ENCODE measurements at regions not wholly inside any gene's neighbourhood (a gene's known extent, or its start where the extent isn't known, plus 50 kb on each side); places are given as distances from the start of the nearest gene placed in this dataset.
A peak's percentile ranks its signal among the peaks of the same experiment; 100 is the strongest.

- H3K27me3 ChIP-seq: peaks cover 0 to 45% (median 6%) of the 10 kb centered on the region in 9 donors
- H3K36me3 ChIP-seq: no peaks in the 10 kb centered on the region
- peak in 1 of 4 donors; percentile 34 for ATAC-seq
- no peak overlapping the region for H3K27ac ChIP-seq
- no peak for DNase-seq
- TF ChIP-seq CTCF (IDR thresholded peaks at IDR 0.05) (no peak), POLR2A (IDR thresholded peaks at IDR 0.05) (no peak)
- WGBS, 4 donors: 53 to 69% (median 61%) methylated on average over 4 to 7 of the region's 7 CpGs
- no peak overlapping the region for H3K4me3 ChIP-seq
- H3K9me3 ChIP-seq: no peaks in the 10 kb centered on the region
- H3K4me1 ChIP-seq: no peaks in the 10 kb centered on the region
- intact Hi-C loops (cut with DNase I): no loop called here
Observed at GRCh38 chr5:1708592-1709141, 91.0 kb downstream of the MRPL36 start.

GRCh38 chr5:1707467-1707866 lies 92.2 kb downstream of the MRPL36 start:
- no peak overlapping the region for H3K4me3 ChIP-seq
- intact Hi-C loops (cut with DNase I): no loop called here
- no peak overlapping the region for H3K27ac ChIP-seq
- no peak for TF ChIP-seq CTCF (IDR thresholded peaks at IDR 0.05)
- TF ChIP-seq POLR2A (IDR thresholded peaks at IDR 0.05): no peak
- 71 to 88% (median 85%) methylated on average over 10 of the region's 10 CpGs for WGBS, 4 donors
- peaks cover 0 to 52% (median 6%) of the 10 kb centered on the region in 9 donors for H3K27me3 ChIP-seq
- no peaks in the 10 kb centered on the region for H3K9me3 ChIP-seq
- H3K4me1 ChIP-seq: no peaks in the 10 kb centered on the region
- ATAC-seq (no peak), DNase-seq (no peak)
- no peaks in the 10 kb centered on the region for H3K36me3 ChIP-seq

GRCh38 chr5:1706428-1706827 lies 93.2 kb downstream of the MRPL36 start:
- H3K27me3 ChIP-seq: peaks cover 0 to 61% (median 6%) of the 10 kb centered on the region in 9 donors
- 83 to 91% (median 90%) methylated on average over 11 of the region's 11 CpGs for WGBS, 4 donors
- H3K9me3 ChIP-seq: no peaks in the 10 kb centered on the region
- H3K36me3 ChIP-seq: no peaks in the 10 kb centered on the region
- TF ChIP-seq CTCF (IDR thresholded peaks at IDR 0.05) (no peak), POLR2A (IDR thresholded peaks at IDR 0.05) (no peak)
- no peak overlapping the region for H3K4me3 ChIP-seq
- no peaks in the 10 kb centered on the region for H3K4me1 ChIP-seq
- ATAC-seq: no peak
- no peak for DNase-seq
- intact Hi-C loops (cut with DNase I): no loop called here
- H3K27ac ChIP-seq: no peak overlapping the region

GRCh38 chr5:1706021-1706420 lies 93.6 kb downstream of the MRPL36 start:
- TF ChIP-seq POLR2A (IDR thresholded peaks at IDR 0.05) (no peak), CTCF (IDR thresholded peaks at IDR 0.05) (no peak)
- no peak overlapping the region for H3K27ac ChIP-seq
- no peaks in the 10 kb centered on the region for H3K36me3 ChIP-seq
- WGBS, 4 donors: 87 to 90% (median 89%) methylated on average over 17 of the region's 17 CpGs
- no peaks in the 10 kb centered on the region for H3K4me1 ChIP-seq
- DNase-seq (no peak), ATAC-seq (no peak)
- intact Hi-C loops (cut with DNase I): no loop called here
- no peak overlapping the region for H3K4me3 ChIP-seq
- peaks cover 0 to 63% (median 6%) of the 10 kb centered on the region in 9 donors for H3K27me3 ChIP-seq
- H3K9me3 ChIP-seq: no peaks in the 10 kb centered on the region

Data from heart left ventricle (tissue), 16 donors.